Kidney epithelial cell (primary cell): ENCODE measurements at regions not wholly inside any gene's neighbourhood (a gene's known extent, or its start where the extent isn't known, plus 50 kb on each side); places are given as distances from the start of the nearest gene placed in this dataset.

Source experiments
- DNase-seq: peaks from one replicate; pipeline ENCODE4 v3.0.0-alpha.2; 2010; ENCODE audit warnings: low read depth
- H3K27me3 ChIP-seq: 2 replicates; pipeline ENCODE4 v1.6.0; 2011; ENCODE audit warnings: low read length; ENCODE audit not compliant: control insufficient read depth, insufficient read depth
- H3K36me3 ChIP-seq: 2 replicates; pipeline ENCODE4 v1.5.1; 2011; ENCODE audit warnings: low read length; ENCODE audit not compliant: control insufficient read depth, insufficient read depth
- H3K4me3 ChIP-seq: 2 replicates; pipeline ENCODE4 v1.5.1; 2011; ENCODE audit warnings: low read depth, mild to moderate bottlenecking, control low read depth, low read length
- CTCF ChIP-seq: IDR thresholded peaks from 2 replicates; pipeline ENCODE4 v1.5.1; 2011; ENCODE audit warnings: mild to moderate bottlenecking, moderate library complexity, low read length, control low read depth, inconsistent platforms; ENCODE audit not compliant: insufficient read depth, poor library complexity, severe bottlenecking

GRCh38 chr2:834233-834632 lies 116.4 kb upstream of the SNTG2 start:
- no peak overlapping the region for H3K4me3 ChIP-seq
- no peaks in the 10 kb centered on the region for H3K27me3 ChIP-seq
- DNase-seq = no peak
- no peak for TF ChIP-seq CTCF
- H3K36me3 ChIP-seq = no peaks in the 10 kb centered on the region

- Histone ChIP-seq H3K36me3 (no peaks in the 10 kb centered on the region), H3K27me3 (no peaks in the 10 kb centered on the region), H3K4me3 (no peak overlapping the region)
- no peak for TF ChIP-seq CTCF
- DNase-seq = no peak
These were observed 117.5 kb upstream of the SNTG2 start for GRCh38 chr2:833180-833579.

GRCh38 chr2:832635-833034 lies 118.0 kb upstream of the SNTG2 start:
- no peaks in the 10 kb centered on the region for H3K36me3 ChIP-seq
- no peak overlapping the region for H3K4me3 ChIP-seq
- H3K27me3 ChIP-seq = no peaks in the 10 kb centered on the region
- no peak for DNase-seq
- no peak for TF ChIP-seq CTCF

GRCh38 chr2:831622-832021 lies 119.0 kb upstream of the SNTG2 start:
- DNase-seq = no peak
- Histone ChIP-seq H3K27me3 (no peaks in the 10 kb centered on the region), H3K4me3 (no peak overlapping the region), H3K36me3 (no peaks in the 10 kb centered on the region)
- no peak for TF ChIP-seq CTCF

- H3K36me3 ChIP-seq = no peaks in the 10 kb centered on the region
- no peaks in the 10 kb centered on the region for H3K27me3 ChIP-seq
- no peak for DNase-seq
- no peak overlapping the region for H3K4me3 ChIP-seq
- TF ChIP-seq CTCF = no peak
These were observed 119.5 kb upstream of the SNTG2 start for GRCh38 chr2:831225-831536.

GRCh38 chr2:830419-831224 lies 120.0 kb upstream of the SNTG2 start:
- no peak overlapping the region for H3K4me3 ChIP-seq
- H3K36me3 ChIP-seq = no peaks in the 10 kb centered on the region
- no peak for TF ChIP-seq CTCF
- H3K27me3 ChIP-seq = no peaks in the 10 kb centered on the region
- DNase-seq = no peak
